Dermis microvascular lymphatic vessel endothelial cell (primary cell): ENCODE measurements at regions not wholly inside any gene's neighbourhood (a gene's known extent, or its start where the extent isn't known, plus 50 kb on each side); places are given as distances from the start of the nearest gene placed in this dataset.

Experiments used
- DNase-seq, 2 donors: peaks; one replicate each; pipeline versions ENCODE4 v3.0.0 to v3.0.0-alpha.2; 2010; ENCODE audit warnings: low read depth in 2 of 2

GRCh38 chr2:41464395-41464794, 583.4 kb upstream of the PKDCC start:
- no peak for DNase-seq

GRCh38 chr2:41475959-41476358, 571.9 kb upstream of the PKDCC start:
- no peak for DNase-seq

- DNase-seq: no peak
These were observed 565.2 kb upstream of the PKDCC start for GRCh38 chr2:41482659-41483058.

GRCh38 chr2:41483226-41483625, 564.6 kb upstream of the PKDCC start:
- no peak for DNase-seq

GRCh38 chr2:41483982-41484857, 563.6 kb upstream of the PKDCC start:
- DNase-seq: no peak

GRCh38 chr2:41484858-41485234, 563.0 kb upstream of the PKDCC start:
- no peak for DNase-seq

GRCh38 chr2:41486948-41487347, 560.9 kb upstream of the PKDCC start:
- no peak for DNase-seq

- DNase-seq: no peak
These were observed 558.9 kb upstream of the PKDCC start for GRCh38 chr2:41488888-41489287.

- no peak for DNase-seq
These were observed 558.2 kb upstream of the PKDCC start for GRCh38 chr2:41489638-41490037.

GRCh38 chr2:41495050-41495449, 552.8 kb upstream of the PKDCC start:
- DNase-seq: no peak

GRCh38 chr2:41496908-41497307, 550.9 kb upstream of the PKDCC start:
- DNase-seq: no peak

GRCh38 chr2:41498781-41499180, 549.0 kb upstream of the PKDCC start:
- no peak for DNase-seq

- no peak for DNase-seq
These were observed 546.9 kb upstream of the PKDCC start for GRCh38 chr2:41500895-41501294.

GRCh38 chr2:41502752-41503151, 545.1 kb upstream of the PKDCC start:
- DNase-seq: no peak

- no peak for DNase-seq
These were observed 543.3 kb upstream of the PKDCC start for GRCh38 chr2:41504532-41504931.

GRCh38 chr2:41510108-41510507, 537.7 kb upstream of the PKDCC start:
- no peak for DNase-seq

- no peak for DNase-seq
These were observed 526.6 kb upstream of the PKDCC start for GRCh38 chr2:41521211-41521610.

- DNase-seq: no peak
These were observed 520.1 kb upstream of the PKDCC start for GRCh38 chr2:41527525-41528323.

GRCh38 chr2:41535575-41535974, 512.2 kb upstream of the PKDCC start:
- no peak for DNase-seq

- no peak for DNase-seq
These were observed 507.4 kb upstream of the PKDCC start for GRCh38 chr2:41540272-41540998.

- no peak for DNase-seq
These were observed 504.1 kb upstream of the PKDCC start for GRCh38 chr2:41543726-41544125.

- DNase-seq: no peak
These were observed 503.1 kb upstream of the PKDCC start for GRCh38 chr2:41544709-41545108.
